B cell (primary cell): ENCODE measurements at regions not wholly inside any gene's neighbourhood (a gene's known extent, or its start where the extent isn't known, plus 50 kb on each side); places are given as distances from the start of the nearest gene placed in this dataset.

Experiments used
- ATAC-seq: fragments of 200-7000 bp; cut with Tn5 transposase; one replicate; pipeline ENCODE4 v1.10.0; 2021; ENCODE audit warnings: low read depth, mild to moderate bottlenecking, moderate number of reproducible peaks, moderate library complexity
- CTCF ChIA-PET: fragments of 350-600 bp; sonication (Branson Sonifier 250); formaldehyde crosslinking; loops from one replicate; lab custom pipeline; 2021; ENCODE audit warnings: antibody characterized with exemption, inconsistent platforms; lab: Charles Lee
- POLR2A ChIA-PET: fragments of 350-600 bp; sonication (Branson Sonifier 250); formaldehyde crosslinking; loops from one replicate; lab custom pipeline; 2021; ENCODE audit warnings: antibody characterized with exemption; lab: Charles Lee
- DNase-seq: peaks from one replicate; pipeline ENCODE4 v3.0.0; 2013
- H2AFZ ChIP-seq: 2 replicates; pipeline ENCODE4 v1.6.1; 2012; ENCODE audit warnings: mild to moderate bottlenecking, low read depth, low read length; ENCODE audit not compliant: insufficient read depth, poor library complexity, severe bottlenecking
- H3K27ac ChIP-seq, 2 donors: 1 replicate in 1 of 2; 2 replicates in 1 of 2; pipeline ENCODE4 v1.5.1; 2012 to 2013; ENCODE audit warnings: low read length in 2 of 2, mild to moderate bottlenecking in 2 of 2, moderate library complexity in 1 of 2
- H3K27me3 ChIP-seq, 4 experiments: fragments of 200-600 bp in 1 of 4; sonication (generic) in 1 of 4; replicated peaks in 1 of 4; 1 replicate in 2 of 4; 2 replicates in 2 of 4; pipeline versions ENCODE4 v1.6.1 to v1.7.0; 2013 to 2016; ENCODE audit warnings: low read length in 3 of 4, mild to moderate bottlenecking in 2 of 4, mixed read lengths in 1 of 4, moderate library complexity in 1 of 4; ENCODE audit not compliant: insufficient read depth in 4 of 4, control insufficient read depth in 3 of 4; ENCODE audit errors: control extremely low read depth in 1 of 4
- H3K36me3 ChIP-seq, 2 experiments: replicated peaks in 1 of 2; 1 replicate in 1 of 2; 2 replicates in 1 of 2; pipeline versions ENCODE4 v1.6.1 to v1.7.1; 2013; ENCODE audit warnings: low read length in 1 of 2; ENCODE audit not compliant: insufficient read depth in 2 of 2, control insufficient read depth in 1 of 2; ENCODE audit errors: control extremely low read depth in 1 of 2, extremely low read depth in 1 of 2
- H3K4me1 ChIP-seq, 2 donors: fragments of 200-600 bp in 1 of 2; sonication (generic) in 1 of 2; 1 replicate in 1 of 2; 2 replicates in 1 of 2; pipeline versions ENCODE4 v1.5.1 to v1.6.1; 2013 to 2017; ENCODE audit warnings: low read length in 2 of 2; ENCODE audit not compliant: control insufficient read depth in 2 of 2, insufficient read depth in 2 of 2
- H3K4me2 ChIP-seq: replicated peaks from 2 replicates; pipeline ENCODE3; 2012; ENCODE audit warnings: mild to moderate bottlenecking, low read depth, low read length; ENCODE audit not compliant: poor library complexity, severe bottlenecking
- H3K4me3 ChIP-seq, 5 experiments: fragments of 200-600 bp in 1 of 5; sonication (generic) in 1 of 5; 1 replicate in 3 of 5; 2 replicates in 2 of 5; pipeline versions ENCODE4 v1.5.1 to v1.7.0; 2011 to 2016; ENCODE audit warnings: low read length in 4 of 5, mild to moderate bottlenecking in 4 of 5, low read depth in 2 of 5, control low read depth in 1 of 5, moderate library complexity in 1 of 5; ENCODE audit not compliant: insufficient read depth in 1 of 5; ENCODE audit errors: control extremely low read depth in 1 of 5, extremely low read depth in 1 of 5
- H3K79me2 ChIP-seq: fragments of 200-600 bp; sonication (generic); one replicate; pipeline ENCODE4 v1.6.0; 2016; ENCODE audit warnings: low read length; ENCODE audit not compliant: control insufficient read depth, insufficient read depth
- H3K9ac ChIP-seq: fragments of 200-600 bp; sonication (generic); 2 replicates; pipeline ENCODE4 v1.6.1; 2017; ENCODE audit warnings: mild to moderate bottlenecking, low read length, moderate library complexity
- H3K9me3 ChIP-seq, 3 donors: one replicate each; pipeline versions ENCODE4 v1.6.1 to v1.7.1; 2013; ENCODE audit warnings: low read length in 2 of 3; ENCODE audit not compliant: control insufficient read depth in 2 of 3, insufficient read depth in 1 of 3; ENCODE audit errors: control extremely low read depth in 1 of 3
- H4K20me1 ChIP-seq: 2 replicates; pipeline ENCODE4 v1.6.0; 2012; ENCODE audit warnings: mild to moderate bottlenecking, low read length; ENCODE audit not compliant: insufficient read depth, control insufficient read depth, poor library complexity, severe bottlenecking
- H3K27ac Mint-ChIP-seq: one replicate; pipeline ENCODE4 v1.8.0; 2021; ENCODE audit warnings: mixed read lengths
- H3K27me3 Mint-ChIP-seq: one replicate; pipeline ENCODE4 v1.8.0; 2021; ENCODE audit warnings: mixed read lengths
- H3K4me1 Mint-ChIP-seq: one replicate; pipeline ENCODE4 v1.8.0; 2021; ENCODE audit warnings: mixed read lengths
- H3K4me3 Mint-ChIP-seq: one replicate; pipeline ENCODE4 v1.8.0; 2021; ENCODE audit warnings: mixed read lengths
- H3K9me3 Mint-ChIP-seq: one replicate; pipeline ENCODE4 v1.8.0; 2022; ENCODE audit warnings: mixed read lengths; ENCODE audit not compliant: insufficient read depth
- CTCF ChIP-seq: fragments of 200-600 bp; IDR thresholded peaks from one replicate; pipeline ENCODE4 v1.8.0; 2022; ENCODE audit warnings: antibody characterized with exemption, mild to moderate bottlenecking
- EZH2 ChIP-seq: IDR thresholded peaks from 2 replicates; pipeline ENCODE4 v1.6.1; 2012; ENCODE audit warnings: borderline replicate concordance, low read depth, mild to moderate bottlenecking, moderate library complexity, low read length; ENCODE audit not compliant: insufficient read depth, poor library complexity, severe bottlenecking
- WGBS: methylation state at CpG from one replicate; pipeline ENCODE4 v1.1.5; 2013; ENCODE audit warnings: missing lambda C conversion rate; ENCODE audit not compliant: insufficient coverage; 5-methylcytosine and 5-hydroxymethylcytosine counted together
- intact Hi-C: fragments of 100-400 bp; cut with micrococcal nuclease; formaldehyde crosslinking; loops from one replicate; pipeline ENCODE4 v1.10.0; 2022

- Histone ChIP-seq H3K27ac (no peak overlapping the region), H3K36me3 (no peaks in the 10 kb centered on the region), H3K4me3 (no peak overlapping the region), H3K9ac (no peak overlapping the region), H3K9me3 (no peaks in the 10 kb centered on the region), H2AFZ (no peak overlapping the region), H3K4me1 (no peaks in the 10 kb centered on the region), H4K20me1 (no peaks in the 10 kb centered on the region), H3K27me3 (no peaks in the 10 kb centered on the region), H3K4me2 (no peak overlapping the region), H3K79me2 (no peaks in the 10 kb centered on the region)
- Mint-ChIP-seq H3K27ac (no peak overlapping the region), H3K27me3 (no peaks in the 10 kb centered on the region), H3K4me1 (no peaks in the 10 kb centered on the region), H3K4me3 (no peak overlapping the region), H3K9me3 (peaks cover 2% of the 10 kb centered on the region)
- intact Hi-C loops, result no loop called here
- ChIA-PET POLR2A (no interaction called here), CTCF (interaction anchor here (1.1 kb wide), 1 partner anchor 385 kb away, joined by 3 read pairs; no protein-coding TSS in a partner anchor)
- TF ChIP-seq EZH2 (no peak), CTCF (no peak)
- DNase-seq (no peak), ATAC-seq (no peak)
- WGBS, result no CpG with 5 or more reads among the region's 3 CpGs
These were observed 169.7 kb upstream of the ZFHX3 start for GRCh38 chr16:73217654-73218053.

- TF ChIP-seq CTCF (no peak), EZH2 (no peak)
- H3K9ac ChIP-seq, result no peak overlapping the region
- no peak overlapping the region for H3K27ac ChIP-seq
- H3K27me3 ChIP-seq, result no peaks in the 10 kb centered on the region
- H3K9me3 ChIP-seq, result no peaks in the 10 kb centered on the region
- Mint-ChIP-seq H3K4me3 (no peak overlapping the region), H3K4me1 (no peaks in the 10 kb centered on the region), H3K27ac (no peak overlapping the region), H3K27me3 (no peaks in the 10 kb centered on the region), H3K9me3 (peaks cover 2% of the 10 kb centered on the region)
- 95% methylated on average over 7 of the region's 8 CpGs for WGBS
- no peaks in the 10 kb centered on the region for H3K36me3 ChIP-seq
- H3K4me1 ChIP-seq, result no peaks in the 10 kb centered on the region
- no peak overlapping the region for H2AFZ ChIP-seq
- no peak overlapping the region for H3K4me2 ChIP-seq
- POLR2A ChIA-PET, result no interaction called here
- no peaks in the 10 kb centered on the region for H4K20me1 ChIP-seq
- ATAC-seq (no peak), DNase-seq (no peak)
- H3K4me3 ChIP-seq, result no peak overlapping the region
- intact Hi-C loops, result no loop called here
- CTCF ChIA-PET, result interaction anchor here (1.1 kb wide), 1 partner anchor 384 kb away, joined by 3 read pairs; no protein-coding TSS in a partner anchor
- no peaks in the 10 kb centered on the region for H3K79me2 ChIP-seq
These were observed 169.0 kb upstream of the ZFHX3 start for GRCh38 chr16:73216932-73217331.
